ENCODE measurements at regions not wholly inside any gene's neighbourhood (a gene's known extent, or its start where the extent isn't known, plus 50 kb on each side); places are given as distances from the start of the nearest gene placed in this dataset.

GRCh38 chr2:12330916-12331315 lies 385.8 kb upstream of the TRIB2 start:
- FAIRE-seq = no peak

GRCh38 chr2:12331698-12332097 lies 385.0 kb upstream of the TRIB2 start:
- FAIRE-seq = no peak

DNA sequence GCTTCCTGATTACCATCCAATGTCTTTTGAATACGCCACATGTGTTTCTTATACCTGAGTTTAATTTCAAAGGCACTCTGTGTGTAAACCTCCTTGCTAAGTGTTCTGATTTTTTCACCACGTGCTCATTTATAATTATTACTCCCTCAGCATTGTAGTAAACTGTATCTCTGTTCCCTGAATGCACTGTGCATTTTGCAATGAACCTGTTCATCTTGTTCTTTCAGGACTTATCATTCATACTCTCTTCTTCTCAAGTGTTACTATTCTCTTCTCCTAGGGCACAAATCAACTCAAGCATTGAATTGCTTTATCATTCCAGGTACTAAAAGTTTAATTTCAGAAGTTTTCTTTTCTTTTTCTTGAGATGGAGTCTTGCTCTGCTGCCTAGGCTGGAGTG lies 383.4 kb upstream of the TRIB2 start:
- FAIRE-seq = no peak

GRCh38 chr2:12334412-12334966 lies 382.2 kb upstream of the TRIB2 start:
- no peak for FAIRE-seq

GRCh38 chr2:12335131-12335530 lies 381.6 kb upstream of the TRIB2 start:
- no peak for FAIRE-seq

GRCh38 chr2:12335995-12336394 lies 380.7 kb upstream of the TRIB2 start:
- no peak for FAIRE-seq

GRCh38 chr2:12338946-12339697 lies 377.6 kb upstream of the TRIB2 start:
- FAIRE-seq = no peak

DNA sequence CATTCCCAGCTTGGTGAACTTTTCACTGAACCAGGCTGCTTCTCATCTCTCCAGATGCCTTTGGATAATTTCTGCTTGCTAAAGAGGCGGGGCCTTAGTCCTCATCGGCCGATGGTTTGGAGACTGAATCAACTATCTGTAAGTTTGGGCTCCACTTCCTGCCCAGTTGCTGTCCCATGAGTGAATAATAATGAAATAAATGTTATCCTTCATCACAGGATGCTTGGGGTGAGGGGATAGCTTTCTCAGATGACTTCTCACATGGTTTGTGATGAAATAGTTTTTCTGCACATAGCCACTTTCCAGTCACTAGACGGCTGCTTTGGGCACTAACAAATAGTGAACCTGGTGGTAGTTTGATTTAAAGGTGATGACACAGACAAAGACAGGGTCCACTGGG lies 376.6 kb upstream of the TRIB2 start:
- no peak for FAIRE-seq

GRCh38 chr2:12341215-12341614 lies 375.5 kb upstream of the TRIB2 start:
- FAIRE-seq = no peak

DNA sequence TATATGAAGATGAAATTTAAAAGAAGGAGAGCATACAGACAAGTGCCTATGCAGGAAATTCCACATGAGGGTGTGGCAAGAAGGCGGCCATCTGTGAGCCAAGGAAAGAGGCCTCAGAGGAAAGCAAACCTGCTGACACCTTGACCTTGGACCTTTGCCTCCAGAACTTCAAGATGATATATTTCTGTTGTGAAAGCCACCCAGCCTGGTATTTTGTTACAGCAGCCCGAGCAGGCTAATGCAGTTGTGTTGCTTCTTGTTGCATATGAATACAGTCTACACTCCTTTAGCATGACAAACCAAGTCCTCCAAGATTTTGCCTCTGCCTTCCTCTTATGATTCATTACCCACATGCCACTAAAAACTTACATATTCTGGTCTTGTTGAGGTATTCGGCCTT lies 374.8 kb upstream of the TRIB2 start:
- FAIRE-seq = no peak

- no peak for FAIRE-seq
These were observed 373.6 kb upstream of the TRIB2 start for GRCh38 chr2:12343141-12343540.

GRCh38 chr2:12347066-12347493 lies 369.7 kb upstream of the TRIB2 start:
- no peak for FAIRE-seq

- FAIRE-seq = no peak
These were observed 368.5 kb upstream of the TRIB2 start for GRCh38 chr2:12348216-12348615.

- no peak for FAIRE-seq
These were observed 365.9 kb upstream of the TRIB2 start for GRCh38 chr2:12350821-12351220.

GRCh38 chr2:12352889-12353288 lies 363.8 kb upstream of the TRIB2 start:
- FAIRE-seq = no peak

- no peak for FAIRE-seq
These were observed 355.2 kb upstream of the TRIB2 start for GRCh38 chr2:12361506-12361905.

- no peak for FAIRE-seq
These were observed 353.6 kb upstream of the TRIB2 start for GRCh38 chr2:12363138-12363537.

DNA sequence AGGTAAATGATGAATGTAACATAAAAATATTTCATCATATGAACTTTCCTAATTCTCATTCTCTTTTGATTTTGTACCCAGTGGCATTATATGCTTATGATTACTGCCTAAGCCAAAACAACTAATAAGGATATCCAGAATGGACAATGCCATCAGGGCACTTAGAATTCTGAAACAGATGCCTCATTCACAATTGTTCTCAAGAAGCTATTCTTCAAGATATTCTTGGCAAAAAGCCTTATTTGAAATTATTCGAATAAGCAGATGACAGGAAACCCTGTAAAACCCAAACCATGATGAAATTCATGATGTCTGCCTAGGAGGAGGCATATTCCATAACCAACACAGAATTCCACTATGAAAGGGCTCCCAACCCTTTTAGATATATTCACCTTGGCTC lies 353.2 kb upstream of the TRIB2 start:
- no peak for FAIRE-seq

GRCh38 chr2:12369566-12369965 lies 347.2 kb upstream of the TRIB2 start:
- no peak for FAIRE-seq

DNA sequence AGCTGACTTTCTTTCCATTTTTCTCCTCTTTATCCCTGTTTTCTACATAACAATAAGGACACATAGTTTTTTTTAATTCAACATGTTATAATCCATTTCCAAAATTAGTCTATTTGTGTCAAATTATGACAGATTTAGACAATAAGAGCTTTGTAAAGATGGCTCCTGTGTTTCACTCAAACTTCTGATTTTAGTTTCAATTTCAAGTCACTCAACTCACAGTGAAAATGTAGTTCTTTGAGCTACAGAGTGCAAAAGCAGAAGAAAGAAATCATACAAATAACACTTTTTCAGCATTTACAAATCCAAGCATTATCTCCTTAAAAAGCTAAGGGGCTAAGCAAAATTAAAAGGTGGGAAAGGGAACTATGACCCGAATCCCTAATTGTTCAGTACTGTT lies 340.7 kb upstream of the TRIB2 start:
- no peak for FAIRE-seq

DNA sequence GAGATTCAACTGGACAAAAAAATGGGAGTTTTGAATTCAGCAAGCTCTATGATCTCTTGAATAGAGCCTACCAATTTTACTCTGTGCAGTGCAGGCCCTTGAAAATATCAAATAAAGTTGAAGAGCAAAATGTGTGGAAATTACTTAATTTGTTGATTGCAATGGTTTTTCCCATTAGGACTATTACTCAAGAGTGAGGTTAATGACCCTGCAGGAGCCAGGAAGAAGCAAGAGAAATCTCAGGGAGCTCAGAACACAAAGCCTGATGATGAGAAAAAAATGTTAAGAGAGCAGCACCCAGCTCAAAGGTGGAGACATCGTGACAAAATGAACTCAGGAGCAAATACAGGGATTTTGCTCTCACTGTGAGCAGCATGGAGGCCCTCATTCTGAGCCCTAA lies 337.6 kb upstream of the TRIB2 start:
- no peak for FAIRE-seq

DNA sequence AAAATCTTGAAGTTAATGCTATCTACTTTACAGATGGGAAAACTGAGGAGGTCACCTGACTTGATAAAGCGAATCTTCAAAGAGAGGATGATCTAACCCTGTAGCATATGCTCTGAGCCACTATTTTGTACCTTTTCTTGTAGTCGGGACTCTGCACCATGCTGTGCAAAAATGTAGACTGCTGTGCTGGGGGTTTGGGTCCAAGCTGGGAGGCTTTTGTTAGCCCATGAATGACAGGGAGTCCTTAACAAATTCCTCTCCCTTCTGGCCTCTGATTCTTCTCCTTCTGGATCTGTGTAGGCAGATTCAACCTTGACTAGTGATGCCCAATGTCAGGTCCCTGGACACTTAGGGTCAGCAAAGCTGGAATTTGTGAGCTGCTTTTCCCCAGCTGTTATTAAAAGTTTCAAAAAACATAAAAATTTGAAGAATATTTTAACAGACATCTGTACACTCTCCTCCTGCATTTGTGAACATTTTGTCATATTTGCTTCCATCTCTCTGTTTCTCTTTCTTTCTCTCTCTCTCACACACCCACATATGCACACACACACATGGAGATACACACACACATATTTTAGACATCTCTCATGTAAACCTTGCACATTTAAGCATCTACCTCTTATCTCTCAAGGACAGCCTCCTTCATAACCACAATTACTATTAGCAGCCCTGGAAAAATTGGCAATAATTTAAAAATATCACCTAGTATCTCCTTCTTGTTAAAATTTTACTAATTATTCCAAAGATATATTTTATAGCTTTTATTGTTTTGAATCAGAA lies 335.0 kb upstream of the TRIB2 start:
- FAIRE-seq = no peak

DNA sequence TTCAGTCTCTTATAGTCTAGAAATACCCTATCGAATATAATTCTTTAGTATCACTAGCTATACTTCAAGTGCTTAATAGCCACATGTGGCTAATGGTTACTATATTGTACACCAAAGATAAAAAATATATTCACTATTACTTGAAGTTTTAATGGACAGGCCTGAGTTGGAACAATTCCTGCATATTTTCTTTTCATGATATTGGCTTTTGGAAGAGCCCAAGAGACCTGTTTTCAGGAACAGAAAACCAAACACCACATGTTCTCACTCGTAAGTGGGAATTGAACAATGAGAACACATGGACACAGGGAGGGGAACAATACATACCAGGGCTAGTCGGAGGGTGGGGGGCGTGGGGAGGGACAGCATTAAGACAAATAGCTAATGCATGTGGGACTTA lies 334.4 kb upstream of the TRIB2 start:
- FAIRE-seq = no peak

- no peak for FAIRE-seq
These were observed 327.2 kb upstream of the TRIB2 start for GRCh38 chr2:12389344-12390045.
